ENCODE measurements at regions not wholly inside any gene's neighbourhood (a gene's known extent, or its start where the extent isn't known, plus 50 kb on each side); places are given as distances from the start of the nearest gene placed in this dataset.

DNA sequence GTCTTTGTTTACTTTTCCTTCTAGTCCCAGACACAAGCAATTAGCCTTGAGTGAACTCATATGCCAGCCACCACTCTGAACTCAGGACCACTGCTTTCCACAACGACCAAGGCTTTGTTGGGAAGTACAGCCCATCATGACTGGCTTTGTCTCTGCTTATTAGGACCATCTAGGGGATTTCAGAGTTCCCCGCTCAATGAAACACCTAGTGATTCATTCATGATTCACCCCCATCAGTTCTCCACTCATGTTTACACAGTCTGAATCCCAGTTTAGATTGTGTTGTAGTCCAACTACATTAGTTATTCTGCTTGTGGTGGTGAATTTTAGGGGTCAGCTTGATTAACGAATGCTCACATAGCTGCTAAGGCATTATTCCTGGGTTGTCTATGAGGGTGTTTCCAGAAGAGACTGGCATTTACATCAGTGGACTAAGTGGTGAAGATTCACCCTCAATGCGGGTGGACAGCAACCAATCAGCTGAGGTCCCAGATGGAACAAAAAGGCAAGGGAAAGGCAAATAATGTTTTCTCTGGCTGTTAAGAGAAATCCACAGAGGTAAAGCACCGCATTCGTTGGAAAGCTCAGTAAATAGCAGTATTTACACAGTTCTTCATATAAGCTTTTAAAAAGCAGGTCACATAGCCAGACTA is 122.7 kb downstream of the RGS21 start:
- TF ChIP-seq, protein P1, sequence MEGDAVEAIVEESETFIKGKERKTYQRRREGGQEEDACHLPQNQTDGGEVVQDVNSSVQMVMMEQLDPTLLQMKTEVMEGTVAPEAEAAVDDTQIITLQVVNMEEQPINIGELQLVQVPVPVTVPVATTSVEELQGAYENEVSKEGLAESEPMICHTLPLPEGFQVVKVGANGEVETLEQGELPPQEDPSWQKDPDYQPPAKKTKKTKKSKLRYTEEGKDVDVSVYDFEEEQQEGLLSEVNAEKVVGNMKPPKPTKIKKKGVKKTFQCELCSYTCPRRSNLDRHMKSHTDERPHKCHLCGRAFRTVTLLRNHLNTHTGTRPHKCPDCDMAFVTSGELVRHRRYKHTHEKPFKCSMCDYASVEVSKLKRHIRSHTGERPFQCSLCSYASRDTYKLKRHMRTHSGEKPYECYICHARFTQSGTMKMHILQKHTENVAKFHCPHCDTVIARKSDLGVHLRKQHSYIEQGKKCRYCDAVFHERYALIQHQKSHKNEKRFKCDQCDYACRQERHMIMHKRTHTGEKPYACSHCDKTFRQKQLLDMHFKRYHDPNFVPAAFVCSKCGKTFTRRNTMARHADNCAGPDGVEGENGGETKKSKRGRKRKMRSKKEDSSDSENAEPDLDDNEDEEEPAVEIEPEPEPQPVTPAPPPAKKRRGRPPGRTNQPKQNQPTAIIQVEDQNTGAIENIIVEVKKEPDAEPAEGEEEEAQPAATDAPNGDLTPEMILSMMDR (IDR thresholded peaks at IDR 0.05): no peak
- no peak for TF ChIP-seq POLR2A (IDR thresholded peaks at IDR 0.05)
- TF ChIP-seq POLR2AphosphoS5 (IDR thresholded peaks at IDR 0.05): no peak

All from stomach (tissue), 4 donors.